Activated CD4-positive, alpha-beta T cell treated with anti-CD3 and anti-CD28 coated beads for 36 hours (primary cell): ENCODE measurements at regions not wholly inside any gene's neighbourhood (a gene's known extent, or its start where the extent isn't known, plus 50 kb on each side); places are given as distances from the start of the nearest gene placed in this dataset.

ENCODE experiments used
- ATAC-seq: fragments of 200-7000 bp; cut with Tn5 transposase; one replicate; pipeline ENCODE4 v1.10.0; 2021; ENCODE audit warnings: mild to moderate bottlenecking, moderate library complexity
- CTCF ChIA-PET: fragments of 350-600 bp; sonication (Branson Sonifier 250); formaldehyde crosslinking; loops from one replicate; lab custom pipeline; 2021; ENCODE audit warnings: antibody characterized with exemption; lab: Charles Lee
- POLR2A ChIA-PET: fragments of 350-600 bp; sonication (Branson Sonifier 250); formaldehyde crosslinking; loops from one replicate; lab custom pipeline; 2021; ENCODE audit warnings: antibody characterized with exemption, inconsistent platforms; lab: Charles Lee
- DNase-seq: peaks from one replicate; pipeline ENCODE4 v3.0.0-alpha.2; 2020
- H3K27ac Mint-ChIP-seq: one replicate; pipeline ENCODE4 v1.8.0; 2021; ENCODE audit warnings: mixed read lengths
- H3K27me3 Mint-ChIP-seq: one replicate; pipeline ENCODE4 v1.8.0; 2021; ENCODE audit warnings: mixed read lengths
- H3K36me3 Mint-ChIP-seq: one replicate; pipeline ENCODE4 v1.8.0; 2021; ENCODE audit warnings: low read depth, mixed read lengths
- H3K4me1 Mint-ChIP-seq: one replicate; pipeline ENCODE4 v1.8.0; 2021; ENCODE audit warnings: mixed read lengths
- H3K4me3 Mint-ChIP-seq: one replicate; pipeline ENCODE4 v1.8.0; 2021; ENCODE audit warnings: mild to moderate bottlenecking, moderate library complexity, mixed read lengths
- H3K9me3 Mint-ChIP-seq: one replicate; pipeline ENCODE4 v1.8.0; 2021; ENCODE audit warnings: low read depth, mixed read lengths
- intact Hi-C, 2 experiments: fragments of 100-400 bp; cut with DNase I in 1 of 2; cut with micrococcal nuclease in 1 of 2; formaldehyde crosslinking; loops; one replicate each; pipeline versions ENCODE4 v1.14.2 to v1.15.1; 2022 to 2024; cut with DNase I, micrococcal nuclease

- Mint-ChIP-seq H3K9me3 (no peaks in the 10 kb centered on the region), H3K27ac (no peak overlapping the region), H3K4me1 (no peaks in the 10 kb centered on the region), H3K27me3 (no peaks in the 10 kb centered on the region), H3K4me3 (no peak overlapping the region), H3K36me3 (no peaks in the 10 kb centered on the region)
- ATAC-seq, result no peak
- ChIA-PET CTCF (no interaction called here), POLR2A (no interaction called here)
- intact Hi-C loops, result no loop called here
- DNase-seq, result no peak
Observed at GRCh38 chr10:133000648-133001047, 58.3 kb upstream of the CFAP46 start.

- no peak overlapping the region for H3K4me3 Mint-ChIP-seq
- no peak overlapping the region for H3K27ac Mint-ChIP-seq
- no peaks in the 10 kb centered on the region for H3K4me1 Mint-ChIP-seq
- DNase-seq (no peak), ATAC-seq (no peak)
- intact Hi-C loops, result no loop called here
- H3K27me3 Mint-ChIP-seq, result no peaks in the 10 kb centered on the region
- no peaks in the 10 kb centered on the region for H3K36me3 Mint-ChIP-seq
- CTCF ChIA-PET, result no interaction called here
- no peaks in the 10 kb centered on the region for H3K9me3 Mint-ChIP-seq
- POLR2A ChIA-PET, result no interaction called here
Observed at GRCh38 chr10:132997517-132998265, 55.3 kb upstream of the CFAP46 start.

- CTCF ChIA-PET, result no interaction called here
Observed at GRCh38 chr10:132996603-132997343, 54.4 kb upstream of the CFAP46 start.

GRCh38 chr10:132995909-132996602 is 53.7 kb upstream of the CFAP46 start:
- intact Hi-C loops, result no loop called here
- no peaks in the 10 kb centered on the region for H3K4me1 Mint-ChIP-seq
- H3K27me3 Mint-ChIP-seq, result no peaks in the 10 kb centered on the region
- no peaks in the 10 kb centered on the region for H3K36me3 Mint-ChIP-seq
- no peak overlapping the region for H3K27ac Mint-ChIP-seq
- H3K9me3 Mint-ChIP-seq, result no peaks in the 10 kb centered on the region
- no peak overlapping the region for H3K4me3 Mint-ChIP-seq
- CTCF ChIA-PET, result no interaction called here
- DNase-seq (no peak), ATAC-seq (no peak)
- POLR2A ChIA-PET, result no interaction called here

More at GRCh38 chr10:132996603-132997343, 54.4 kb upstream of the CFAP46 start:
- Mint-ChIP-seq H3K36me3 (no peaks in the 10 kb centered on the region), H3K4me1 (no peaks in the 10 kb centered on the region), H3K27ac (no peak overlapping the region), H3K27me3 (no peaks in the 10 kb centered on the region), H3K9me3 (no peaks in the 10 kb centered on the region), H3K4me3 (no peak overlapping the region)
- intact Hi-C loops, result no loop called here
- POLR2A ChIA-PET, result no interaction called here
- ATAC-seq (no peak), DNase-seq (no peak)

GRCh38 chr10:132994811-132995210 is 52.4 kb upstream of the CFAP46 start:
- intact Hi-C loops, result no loop called here
- no peaks in the 10 kb centered on the region for H3K4me1 Mint-ChIP-seq
- ChIA-PET CTCF (interaction anchor here (0.6 kb wide), 1 partner anchor 216 kb away, joined by 4 read pairs; no protein-coding TSS in a partner anchor), POLR2A (no interaction called here)
- H3K36me3 Mint-ChIP-seq, result no peaks in the 10 kb centered on the region
- no peak overlapping the region for H3K4me3 Mint-ChIP-seq
- DNase-seq (no peak), ATAC-seq (no peak)
- no peaks in the 10 kb centered on the region for H3K9me3 Mint-ChIP-seq
- no peak overlapping the region for H3K27ac Mint-ChIP-seq
- H3K27me3 Mint-ChIP-seq, result no peaks in the 10 kb centered on the region

GRCh38 chr10:132994185-132994796 is 51.9 kb upstream of the CFAP46 start:
- DNase-seq, result no peak
- H3K27me3 Mint-ChIP-seq, result no peaks in the 10 kb centered on the region
- H3K4me3 Mint-ChIP-seq, result no peak overlapping the region
- H3K9me3 Mint-ChIP-seq, result no peaks in the 10 kb centered on the region
- H3K36me3 Mint-ChIP-seq, result no peaks in the 10 kb centered on the region
- H3K27ac Mint-ChIP-seq, result no peak overlapping the region
- POLR2A ChIA-PET, result no interaction called here
- no peaks in the 10 kb centered on the region for H3K4me1 Mint-ChIP-seq
- ATAC-seq, result no peak
- intact Hi-C loops, result no loop called here
- CTCF ChIA-PET, result interaction anchor here (0.6 kb wide), 1 partner anchor 216 kb away, joined by 4 read pairs; no protein-coding TSS in a partner anchor

- ATAC-seq (no peak), DNase-seq (no peak)
- Mint-ChIP-seq H3K9me3 (no peaks in the 10 kb centered on the region), H3K4me3 (no peak overlapping the region), H3K27ac (no peak overlapping the region), H3K4me1 (no peaks in the 10 kb centered on the region), H3K36me3 (no peaks in the 10 kb centered on the region), H3K27me3 (no peaks in the 10 kb centered on the region)
- POLR2A ChIA-PET, result no interaction called here
- intact Hi-C loops, result no loop called here
- CTCF ChIA-PET, result no interaction called here
Observed at GRCh38 chr10:132993271-132994184, 51.2 kb upstream of the CFAP46 start.

- no peaks in the 10 kb centered on the region for H3K9me3 Mint-ChIP-seq
- DNase-seq (no peak), ATAC-seq (no peak)
- no peaks in the 10 kb centered on the region for H3K4me1 Mint-ChIP-seq
- no peaks in the 10 kb centered on the region for H3K36me3 Mint-ChIP-seq
- POLR2A ChIA-PET, result no interaction called here
- no peak overlapping the region for H3K27ac Mint-ChIP-seq
- intact Hi-C loops, result no loop called here
- H3K4me3 Mint-ChIP-seq, result no peak overlapping the region
- CTCF ChIA-PET, result no interaction called here
- H3K27me3 Mint-ChIP-seq, result no peaks in the 10 kb centered on the region
Observed at GRCh38 chr10:132992433-132993215, 50.3 kb upstream of the CFAP46 start.
